ENCODE measurements at regions not wholly inside any gene's neighbourhood (a gene's known extent, or its start where the extent isn't known, plus 50 kb on each side); places are given as distances from the start of the nearest gene placed in this dataset.

DNA sequence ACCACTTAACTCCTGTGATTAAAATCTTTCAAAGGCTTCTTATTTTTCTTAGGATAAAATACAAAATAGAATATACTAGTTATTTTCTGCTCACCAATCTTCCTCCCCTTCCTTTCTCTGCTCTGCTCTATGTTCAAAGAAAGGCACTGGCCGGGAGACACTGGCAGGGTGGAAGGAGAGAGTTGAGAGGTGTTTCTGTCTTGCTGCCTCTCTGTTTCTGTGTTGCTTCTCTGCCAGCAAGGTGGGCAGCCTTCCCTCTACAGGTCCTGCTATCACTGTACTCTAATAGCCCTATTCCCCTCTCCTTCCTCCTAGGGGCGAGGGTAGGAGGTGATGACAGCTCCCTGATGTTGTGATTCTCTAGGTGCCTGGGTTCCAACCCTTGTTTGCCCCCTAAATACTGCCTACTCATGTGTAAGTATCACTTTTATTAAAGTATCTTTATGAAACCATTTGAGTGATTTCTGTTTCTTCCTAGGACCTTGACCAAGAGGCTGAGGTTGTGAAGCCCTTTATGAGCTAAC is 515.1 kb downstream of the TLE4 start:
- DNase-seq (ENCODE audit: low read depth, low spot score) (no peak), FAIRE-seq (no peak), ATAC-seq (no peak)
- SMC1A ChIA-PET (ENCODE audit: uncharacterized antibody, unreplicated experiment), result no interaction called here
- intact Hi-C loops (cut with micrococcal nuclease; ENCODE audit: unreplicated experiment) (no loop called here), in situ Hi-C loops (cut with MboI) (no loop called here)
- Histone ChIP-seq H3K27ac (ENCODE audit: control insufficient read depth, insufficient read depth) (no peak overlapping the region), H3K9me3 (replicated peaks; ENCODE audit: control insufficient read depth, insufficient read depth, low read length) (no peaks in the 10 kb centered on the region), H3K9ac (ENCODE audit: control insufficient read depth, insufficient read depth, low read length) (no peak overlapping the region), H3K36me3 (ENCODE audit: control insufficient read depth in 2 of 2, insufficient read depth in 2 of 2, low read length in 1 of 2) (no peaks in the 10 kb centered on the region), H4K20me1 (ENCODE audit: control insufficient read depth, insufficient read depth) (no peaks in the 10 kb centered on the region), H3K27me3 (replicated peaks in 1 of 2; ENCODE audit: control insufficient read depth in 2 of 2, insufficient read depth in 2 of 2, low read length in 1 of 2) (no peaks in the 10 kb centered on the region), H2AFZ (ENCODE audit: control insufficient read depth, low read depth, low read length) (no peak overlapping the region), H3K4me1 (ENCODE audit: control insufficient read depth, insufficient read depth, low read length) (no peaks in the 10 kb centered on the region), H3K79me2 (ENCODE audit: control insufficient read depth, insufficient read depth, low read length) (no peaks in the 10 kb centered on the region), H3K4me2 (ENCODE audit: control insufficient read depth, insufficient read depth) (no peak overlapping the region), H3K4me3 (no peak overlapping the region)
- WGBS (ENCODE audit: insufficient coverage, insufficient replicate concordance, low lambda C conversion rate, missing lambda C conversion rate), result 0% methylated on average over 2 of the region's 2 CpGs
- TF ChIP-seq CREB1 (IDR thresholded peaks at IDR 0.05; ENCODE audit: low read depth), result no peak
- no peak for TF ChIP-seq SUZ12 (IDR thresholded peaks at IDR 0.05; ENCODE audit: unreplicated experiment)
- TF ChIP-seq E2F8 (IDR thresholded peaks at IDR 0.05; ENCODE audit: low read depth, partially characterized antibody), result no peak
- TF ChIP-seq, protein P1, sequence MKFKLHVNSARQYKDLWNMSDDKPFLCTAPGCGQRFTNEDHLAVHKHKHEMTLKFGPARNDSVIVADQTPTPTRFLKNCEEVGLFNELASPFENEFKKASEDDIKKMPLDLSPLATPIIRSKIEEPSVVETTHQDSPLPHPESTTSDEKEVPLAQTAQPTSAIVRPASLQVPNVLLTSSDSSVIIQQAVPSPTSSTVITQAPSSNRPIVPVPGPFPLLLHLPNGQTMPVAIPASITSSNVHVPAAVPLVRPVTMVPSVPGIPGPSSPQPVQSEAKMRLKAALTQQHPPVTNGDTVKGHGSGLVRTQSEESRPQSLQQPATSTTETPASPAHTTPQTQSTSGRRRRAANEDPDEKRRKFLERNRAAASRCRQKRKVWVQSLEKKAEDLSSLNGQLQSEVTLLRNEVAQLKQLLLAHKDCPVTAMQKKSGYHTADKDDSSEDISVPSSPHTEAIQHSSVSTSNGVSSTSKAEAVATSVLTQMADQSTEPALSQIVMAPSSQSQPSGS (IDR thresholded peaks at IDR 0.05; ENCODE audit: low read length), result no peak
- no peak for TF ChIP-seq FOS (IDR thresholded peaks at IDR 0.05; ENCODE audit: borderline replicate concordance, extremely low read depth, insufficient read length)
- TF ChIP-seq NR2C2 (IDR thresholded peaks at IDR 0.05; ENCODE audit: borderline replicate concordance, control insufficient read depth, insufficient read length, low read depth), result no peak
- no peak for TF ChIP-seq MYB (IDR thresholded peaks at IDR 0.05; ENCODE audit: borderline replicate concordance, low read depth, low read length)
- CTCF ChIA-PET, result no interaction called here
- RAD21 ChIA-PET (ENCODE audit: unreplicated experiment), result no interaction called here
- POLR2A ChIA-PET, result no interaction called here
- no TSS peak for BruUV-seq (replicated peaks)

All from GM12878 (cell line).